ENCODE measurements at regions not wholly inside any gene's neighbourhood (a gene's known extent, or its start where the extent isn't known, plus 50 kb on each side); places are given as distances from the start of the nearest gene placed in this dataset.

GRCh38 chr4:138964716-138965426 is 50.7 kb upstream of the NOCT start:
- TF ChIP-seq CTCF (conservative IDR thresholded peaks at IDR 0.05; ENCODE audit: low read length) (no peak), EZH2phosphoT487 (IDR thresholded peaks at IDR 0.05; ENCODE audit: borderline replicate concordance) (no peak)
- Histone ChIP-seq H3K4me2 (ENCODE audit: low read depth, low read length, poor library complexity, severe bottlenecking) (no peak overlapping the region), H3K36me3 (ENCODE audit: insufficient read depth, low read length) (no peaks in the 10 kb centered on the region), H2AFZ (ENCODE audit: low read length) (no peak overlapping the region), H3K9me3 (ENCODE audit: insufficient read depth, low read depth, low read length) (no peaks in the 10 kb centered on the region), H4K20me1 (ENCODE audit: insufficient read depth, low read length, poor library complexity, severe bottlenecking) (no peaks in the 10 kb centered on the region), H3K4me3 (ENCODE audit: low read length, poor library complexity, severe bottlenecking) (no peak overlapping the region), H3F3A (ENCODE audit: low read depth) (no peaks in the 10 kb centered on the region), H3K9ac (ENCODE audit: low read depth, low read length, poor library complexity, severe bottlenecking) (no peak overlapping the region), H3K9me2 (replicated peaks; ENCODE audit: low read depth, low read length) (no peaks in the 10 kb centered on the region), H3K79me2 (ENCODE audit: insufficient read depth, low read length) (no peaks in the 10 kb centered on the region), H3K4me1 (ENCODE audit: insufficient read depth, low read length, poor library complexity, severe bottlenecking) (no peaks in the 10 kb centered on the region), H3K27me3 (ENCODE audit: insufficient read depth, low read length, poor library complexity, severe bottlenecking) (no peaks in the 10 kb centered on the region)

DNA sequence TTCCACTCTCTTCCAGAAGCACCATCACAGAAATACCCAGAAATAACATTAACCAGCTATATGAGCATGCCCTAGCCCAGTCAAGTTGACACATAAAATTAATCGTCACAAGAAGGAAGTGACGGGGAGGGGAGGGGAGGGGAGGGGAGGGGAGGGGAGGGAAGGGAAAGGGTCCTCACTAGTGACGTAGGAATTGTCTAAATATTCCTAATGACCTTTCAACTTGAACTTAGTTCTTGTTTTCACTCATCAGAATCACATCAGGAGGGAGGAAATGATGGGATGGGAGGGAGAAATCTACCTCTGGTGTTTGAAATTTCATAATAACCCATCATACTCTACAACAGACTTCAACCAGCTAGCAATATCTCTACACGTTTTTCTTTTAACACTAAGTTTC is 52.2 kb upstream of the NOCT start:
- Histone ChIP-seq H3K27me3 (ENCODE audit: insufficient read depth, low read length, poor library complexity, severe bottlenecking) (no peaks in the 10 kb centered on the region), H3K9me3 (ENCODE audit: insufficient read depth, low read depth, low read length) (no peaks in the 10 kb centered on the region), H3F3A (ENCODE audit: low read depth) (no peaks in the 10 kb centered on the region), H3K9ac (ENCODE audit: low read depth, low read length, poor library complexity, severe bottlenecking) (no peak overlapping the region), H2AFZ (ENCODE audit: low read length) (no peak overlapping the region), H3K9me2 (replicated peaks; ENCODE audit: low read depth, low read length) (no peaks in the 10 kb centered on the region), H3K36me3 (ENCODE audit: insufficient read depth, low read length) (no peaks in the 10 kb centered on the region), H3K4me2 (ENCODE audit: low read depth, low read length, poor library complexity, severe bottlenecking) (no peak overlapping the region), H4K20me1 (ENCODE audit: insufficient read depth, low read length, poor library complexity, severe bottlenecking) (no peaks in the 10 kb centered on the region), H3K4me3 (ENCODE audit: low read length, poor library complexity, severe bottlenecking) (no peak overlapping the region), H3K4me1 (ENCODE audit: insufficient read depth, low read length, poor library complexity, severe bottlenecking) (peaks cover 9% of the 10 kb centered on the region), H3K79me2 (ENCODE audit: insufficient read depth, low read length) (no peaks in the 10 kb centered on the region)
- TF ChIP-seq EZH2phosphoT487 (IDR thresholded peaks at IDR 0.05; ENCODE audit: borderline replicate concordance) (no peak), CTCF (conservative IDR thresholded peaks at IDR 0.05; ENCODE audit: low read length) (no peak)

GRCh38 chr4:138961664-138962063 is 53.9 kb upstream of the NOCT start:
- no peak overlapping the region for H3K9ac ChIP-seq (ENCODE audit: low read depth, low read length, poor library complexity, severe bottlenecking)
- H3K4me2 ChIP-seq (ENCODE audit: low read depth, low read length, poor library complexity, severe bottlenecking) = no peak overlapping the region
- H3K36me3 ChIP-seq (ENCODE audit: insufficient read depth, low read length) = no peaks in the 10 kb centered on the region
- H3K27me3 ChIP-seq (ENCODE audit: insufficient read depth, low read length, poor library complexity, severe bottlenecking) = no peaks in the 10 kb centered on the region
- H3K9me2 ChIP-seq (replicated peaks; ENCODE audit: low read depth, low read length) = no peaks in the 10 kb centered on the region
- H3K79me2 ChIP-seq (ENCODE audit: insufficient read depth, low read length) = no peaks in the 10 kb centered on the region
- no peak overlapping the region for H2AFZ ChIP-seq (ENCODE audit: low read length)
- TF ChIP-seq CTCF (conservative IDR thresholded peaks at IDR 0.05; ENCODE audit: low read length) (no peak), EZH2phosphoT487 (IDR thresholded peaks at IDR 0.05; ENCODE audit: borderline replicate concordance) (no peak)
- H4K20me1 ChIP-seq (ENCODE audit: insufficient read depth, low read length, poor library complexity, severe bottlenecking) = no peaks in the 10 kb centered on the region
- H3F3A ChIP-seq (ENCODE audit: low read depth) = no peaks in the 10 kb centered on the region
- H3K4me3 ChIP-seq (ENCODE audit: low read length, poor library complexity, severe bottlenecking) = no peak overlapping the region
- H3K9me3 ChIP-seq (ENCODE audit: insufficient read depth, low read depth, low read length) = no peaks in the 10 kb centered on the region
- H3K4me1 ChIP-seq (ENCODE audit: insufficient read depth, low read length, poor library complexity, severe bottlenecking) = peaks cover 11% of the 10 kb centered on the region
